Mesendoderm (in vitro differentiated cells): ENCODE measurements at regions not wholly inside any gene's neighbourhood (a gene's known extent, or its start where the extent isn't known, plus 50 kb on each side); places are given as distances from the start of the nearest gene placed in this dataset.
"Not testable (repeated sequence)": the region's sequence is repeated elsewhere in the genome, so short reads cannot be mapped to it uniquely, and the experiment has no call there.

Source experiments
- DNase-seq: peaks from one replicate; pipeline ENCODE4 v3.0.0; 2013
- H2AK5ac ChIP-seq: 2 replicates; pipeline ENCODE4 v1.6.1; 2013; ENCODE audit warnings: low read length, inconsistent platforms
- H2BK120ac ChIP-seq: 2 replicates; pipeline ENCODE4 v1.6.1; 2013; ENCODE audit warnings: low read depth, mild to moderate bottlenecking, low read length, moderate library complexity, mixed read lengths
- H2BK15ac ChIP-seq: replicated peaks from 2 replicates; pipeline ENCODE4 v1.6.1; 2013; ENCODE audit warnings: low read depth, mild to moderate bottlenecking, moderate library complexity
- H2BK5ac ChIP-seq: 2 replicates; pipeline ENCODE4 v1.6.1; 2013; ENCODE audit warnings: low read length, inconsistent platforms
- H3K18ac ChIP-seq: 2 replicates; pipeline ENCODE4 v1.6.1; 2013; ENCODE audit warnings: mild to moderate bottlenecking, low read length, mixed read lengths
- H3K23ac ChIP-seq: one replicate; pipeline ENCODE4 v1.6.1; 2013; ENCODE audit warnings: low read length
- H3K27ac ChIP-seq: 2 replicates; pipeline ENCODE4 v1.5.1; 2013; ENCODE audit warnings: low read depth, mild to moderate bottlenecking, inconsistent platforms, low read length, moderate library complexity
- H3K27me3 ChIP-seq: 2 replicates; pipeline ENCODE4 v1.6.1; 2013; ENCODE audit warnings: low read length, control low read depth, mild to moderate bottlenecking, inconsistent platforms; ENCODE audit not compliant: insufficient read depth, poor library complexity
- H3K36me3 ChIP-seq: 2 replicates; pipeline ENCODE4 v1.6.1; 2013; ENCODE audit warnings: low read length, inconsistent platforms; ENCODE audit not compliant: control insufficient read depth, insufficient read depth
- H3K4ac ChIP-seq: one replicate; pipeline ENCODE4 v1.6.1; 2013; ENCODE audit warnings: low read depth, mild to moderate bottlenecking, low read length, moderate library complexity
- H3K4me1 ChIP-seq: 2 replicates; pipeline ENCODE4 v1.6.1; 2013; ENCODE audit warnings: low read depth, low read length, inconsistent platforms; ENCODE audit not compliant: control insufficient read depth
- H3K4me2 ChIP-seq: 2 replicates; pipeline ENCODE4 v1.6.1; 2013; ENCODE audit warnings: low read length
- H3K4me3 ChIP-seq: 2 replicates; pipeline ENCODE4 v1.5.1; 2013; ENCODE audit warnings: mild to moderate bottlenecking, low read length
- H3K56ac ChIP-seq: one replicate; pipeline ENCODE4 v1.6.1; 2013; ENCODE audit warnings: low read length
- H3K79me1 ChIP-seq: 2 replicates; pipeline ENCODE4 v1.6.1; 2013; ENCODE audit warnings: low read length, inconsistent platforms
- H3K79me2 ChIP-seq: 2 replicates; pipeline ENCODE4 v1.6.1; 2013; ENCODE audit warnings: mild to moderate bottlenecking, low read length; ENCODE audit not compliant: control insufficient read depth, insufficient read depth
- H3K9ac ChIP-seq: 2 replicates; pipeline ENCODE4 v1.6.1; 2013; ENCODE audit warnings: low read length, inconsistent platforms
- H4K5ac ChIP-seq: one replicate; pipeline ENCODE4 v1.6.1; 2013; ENCODE audit warnings: low read length
- H4K8ac ChIP-seq: one replicate; pipeline ENCODE4 v1.6.1; 2013; ENCODE audit warnings: low read depth, mild to moderate bottlenecking, control low read depth, low read length, moderate library complexity
- WGBS: extraction: QIAGEN DNeasy Blood & Tissue Kit; methylation state at CpG from one replicate; pipeline ENCODE4 v1.1.7; 2013; ENCODE audit warnings: low lambda C conversion rate, missing lambda C conversion rate; ENCODE audit not compliant: insufficient coverage; ENCODE audit errors: extremely low coverage; 5-methylcytosine and 5-hydroxymethylcytosine counted together

- no peaks in the 10 kb centered on the region for H3K79me2 ChIP-seq
- H3K23ac ChIP-seq: no peak overlapping the region
- H3K4me1 ChIP-seq: no peaks in the 10 kb centered on the region
- no peak overlapping the region for H2BK5ac ChIP-seq
- H3K56ac ChIP-seq: no peak overlapping the region
- no peak overlapping the region for H2BK120ac ChIP-seq
- no peak overlapping the region for H2BK15ac ChIP-seq
- H3K27me3 ChIP-seq: no peaks in the 10 kb centered on the region
- H3K4me3 ChIP-seq: no peak overlapping the region
- no peak overlapping the region for H3K4me2 ChIP-seq
- no peak overlapping the region for H2AK5ac ChIP-seq
- no peak overlapping the region for H3K27ac ChIP-seq
- no peak overlapping the region for H3K18ac ChIP-seq
- H3K79me1 ChIP-seq: no peaks in the 10 kb centered on the region
- no peak overlapping the region for H3K4ac ChIP-seq
- H4K5ac ChIP-seq: no peak overlapping the region
- H4K8ac ChIP-seq: no peak overlapping the region
- WGBS: no CpG with 5 or more reads among the region's 17 CpGs
- H3K9ac ChIP-seq: no peak overlapping the region
- H3K36me3 ChIP-seq: no peaks in the 10 kb centered on the region
- no peak for DNase-seq
These were observed 118.9 kb upstream of the OTOS start for GRCh38 chr2:240259201-240259923.

- H4K5ac ChIP-seq: no peak overlapping the region
These were observed 119.6 kb upstream of the OTOS start for GRCh38 chr2:240259924-240260529.

DNA sequence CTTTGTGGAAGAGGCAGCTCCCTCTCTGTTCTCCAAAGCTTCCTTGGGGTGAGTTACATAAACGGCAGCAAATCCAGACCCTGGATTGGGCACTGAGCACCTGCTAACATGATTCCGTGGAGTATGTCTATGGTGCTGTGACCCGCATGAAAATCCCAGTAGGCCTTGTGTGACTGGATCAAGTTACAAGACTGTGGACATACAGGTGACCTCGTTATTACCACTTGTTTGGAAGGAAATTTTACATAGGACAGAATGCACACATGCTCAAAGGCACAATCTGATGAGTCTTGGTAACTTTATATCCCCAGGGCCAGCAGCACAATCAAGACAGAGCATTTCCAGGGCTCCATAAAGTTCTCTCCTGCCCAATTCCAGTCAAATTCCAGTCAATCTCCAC lies 120.2 kb upstream of the OTOS start:
- WGBS: no CpG with 5 or more reads among the region's 4 CpGs
- Histone ChIP-seq H2BK5ac (no peak overlapping the region), H4K5ac (no peak overlapping the region), H2BK15ac (no peak overlapping the region), H3K4me1 (no peaks in the 10 kb centered on the region), H2AK5ac (no peak overlapping the region), H3K36me3 (no peaks in the 10 kb centered on the region), H3K4me3 (no peak overlapping the region), H3K4ac (no peak overlapping the region), H3K18ac (no peak overlapping the region), H4K8ac (no peak overlapping the region), H3K9ac (no peak overlapping the region), H3K79me2 (no peaks in the 10 kb centered on the region), H3K56ac (no peak overlapping the region), H3K4me2 (no peak overlapping the region), H3K79me1 (no peaks in the 10 kb centered on the region), H3K27ac (no peak overlapping the region), H3K23ac (no peak overlapping the region), H3K27me3 (no peaks in the 10 kb centered on the region), H2BK120ac (no peak overlapping the region)
- DNase-seq: no peak

More at GRCh38 chr2:240259924-240260529, 119.6 kb upstream of the OTOS start:
- Histone ChIP-seq H3K4ac (no peak overlapping the region), H3K23ac (no peak overlapping the region), H2BK5ac (no peak overlapping the region), H3K56ac (no peak overlapping the region), H3K18ac (no peak overlapping the region), H3K9ac (no peak overlapping the region), H2AK5ac (no peak overlapping the region), H3K4me1 (no peaks in the 10 kb centered on the region), H3K36me3 (no peaks in the 10 kb centered on the region), H3K4me3 (no peak overlapping the region), H4K8ac (no peak overlapping the region), H3K79me2 (no peaks in the 10 kb centered on the region), H3K79me1 (no peaks in the 10 kb centered on the region), H2BK15ac (no peak overlapping the region), H3K27ac (no peak overlapping the region), H3K27me3 (no peaks in the 10 kb centered on the region), H2BK120ac (no peak overlapping the region), H3K4me2 (no peak overlapping the region)
- no peak for DNase-seq
- no CpG with 5 or more reads among the region's 7 CpGs for WGBS

DNA sequence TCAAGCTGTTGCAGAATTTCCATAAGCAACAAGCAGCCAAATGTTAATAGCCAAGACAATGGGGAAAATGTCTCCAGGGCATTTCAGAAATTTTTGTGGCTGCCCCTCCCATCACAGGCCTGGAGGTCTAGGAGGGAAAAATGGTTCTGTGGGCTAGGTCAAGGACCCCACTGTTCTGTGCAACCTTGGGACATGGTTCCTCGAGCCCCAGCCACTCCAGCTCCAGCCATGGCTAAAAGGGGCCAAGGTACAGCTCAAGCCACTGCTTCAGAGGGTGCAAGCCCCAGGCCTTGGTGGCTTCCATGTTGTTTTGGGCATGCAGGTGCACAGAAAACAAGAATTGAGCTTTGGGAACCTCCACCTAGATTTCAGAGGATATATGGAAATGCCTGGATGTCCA lies 122.1 kb upstream of the OTOS start:
- H3K27me3 ChIP-seq, H4K5ac ChIP-seq, H4K8ac ChIP-seq, H3K4me2 ChIP-seq, H2AK5ac ChIP-seq, H2BK120ac ChIP-seq, DNase-seq, H3K4ac ChIP-seq, H2BK15ac ChIP-seq, H3K23ac ChIP-seq, H3K36me3 ChIP-seq, H2BK5ac ChIP-seq, H3K79me1 ChIP-seq, H3K79me2 ChIP-seq, H3K56ac ChIP-seq, H3K18ac ChIP-seq, H3K9ac ChIP-seq, H3K4me3 ChIP-seq, H3K27ac ChIP-seq, H3K4me1 ChIP-seq: not testable (repeated sequence)
- WGBS: no CpG with 5 or more reads among the region's 1 CpG

DNA sequence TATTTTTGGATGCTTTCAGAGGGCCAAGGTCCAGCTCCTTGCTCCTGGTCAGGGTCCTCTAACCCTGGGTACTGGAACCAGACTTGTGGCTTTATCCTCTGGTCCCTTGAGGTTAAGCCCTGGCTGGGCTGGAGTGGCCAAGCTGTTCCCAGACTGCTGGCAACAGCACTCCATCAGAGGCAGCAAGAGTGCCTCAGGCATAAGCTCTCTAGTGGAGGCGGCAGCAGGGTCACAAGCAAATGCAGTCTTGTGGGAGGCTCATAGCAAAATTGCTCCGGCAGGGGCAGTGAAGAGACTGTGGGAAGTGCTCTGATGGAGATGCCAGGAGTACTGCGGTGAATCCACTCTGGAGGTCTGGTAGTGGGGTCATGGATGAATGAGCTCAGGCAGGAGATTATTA lies 128.9 kb upstream of the OTOS start:
- Histone ChIP-seq H2BK15ac (no peak overlapping the region), H2BK5ac (no peak overlapping the region), H3K4me1 (no peaks in the 10 kb centered on the region), H4K5ac (no peak overlapping the region), H2AK5ac (no peak overlapping the region), H3K27ac (no peak overlapping the region), H3K79me1 (no peaks in the 10 kb centered on the region), H2BK120ac (no peak overlapping the region), H3K79me2 (no peaks in the 10 kb centered on the region), H3K27me3 (no peaks in the 10 kb centered on the region), H3K4me3 (no peak overlapping the region), H3K9ac (no peak overlapping the region), H3K18ac (no peak overlapping the region), H4K8ac (no peak overlapping the region), H3K56ac (no peak overlapping the region), H3K4me2 (no peak overlapping the region), H3K23ac (no peak overlapping the region), H3K4ac (no peak overlapping the region), H3K36me3 (no peaks in the 10 kb centered on the region)
- no CpG with 5 or more reads among the region's 3 CpGs for WGBS
- DNase-seq: no peak

DNA sequence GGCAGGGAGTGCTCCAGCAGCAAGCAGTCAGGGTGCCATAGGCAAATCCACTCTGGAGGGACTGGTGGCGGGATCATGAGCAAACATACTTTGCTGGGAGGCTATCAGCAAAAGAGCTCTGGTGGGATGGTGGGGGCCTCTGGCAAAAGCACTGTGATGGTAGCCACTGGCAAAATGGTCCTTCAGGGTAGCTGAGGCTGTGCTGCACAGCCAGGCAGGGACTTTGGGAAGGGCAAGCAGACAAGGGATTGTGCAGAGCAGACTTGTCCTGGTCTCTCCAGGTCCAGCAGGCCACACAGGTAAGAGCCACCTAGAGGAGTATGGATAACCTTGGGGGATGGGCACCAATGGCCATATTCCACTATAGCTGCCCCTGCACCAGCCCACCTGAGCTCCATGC lies 129.4 kb upstream of the OTOS start:
- no peak for DNase-seq
- Histone ChIP-seq H2BK120ac (no peak overlapping the region), H3K9ac (no peak overlapping the region), H2BK5ac (no peak overlapping the region), H3K36me3 (no peaks in the 10 kb centered on the region), H3K27ac (no peak overlapping the region), H3K4me3 (no peak overlapping the region), H3K27me3 (no peaks in the 10 kb centered on the region), H3K79me1 (no peaks in the 10 kb centered on the region), H4K5ac (no peak overlapping the region), H3K4ac (no peak overlapping the region), H3K56ac (no peak overlapping the region), H3K4me1 (no peaks in the 10 kb centered on the region), H3K18ac (no peak overlapping the region), H3K79me2 (no peaks in the 10 kb centered on the region), H3K4me2 (no peak overlapping the region), H2AK5ac (no peak overlapping the region), H3K23ac (no peak overlapping the region), H4K8ac (no peak overlapping the region), H2BK15ac (no peak overlapping the region)
- no CpG with 5 or more reads among the region's 1 CpG for WGBS
